NB4 (cell line): ENCODE measurements at regions not wholly inside any gene's neighbourhood (a gene's known extent, or its start where the extent isn't known, plus 50 kb on each side); places are given as distances from the start of the nearest gene placed in this dataset.

ENCODE experiments used
- DNase-seq: peaks from one replicate; pipeline ENCODE4 v3.0.0; 2010; ENCODE audit warnings: low read depth
- H3K4me3 ChIP-seq: one replicate; pipeline ENCODE4 v1.5.1; 2011; ENCODE audit warnings: mild to moderate bottlenecking, low read depth, low read length, moderate library complexity
- CTCF ChIP-seq: IDR thresholded peaks from one replicate; pipeline ENCODE4 v1.5.1; 2012; ENCODE audit warnings: low read depth, low read length
- MAX ChIP-seq: IDR thresholded peaks from 2 replicates; pipeline ENCODE4 v1.6.1; 2011; ENCODE audit warnings: low read depth, low read length
- MYC ChIP-seq: IDR thresholded peaks from 2 replicates; pipeline ENCODE4 v1.6.1; 2011; ENCODE audit warnings: low read depth, low read length
- POLR2A ChIP-seq: IDR thresholded peaks from 2 replicates; pipeline ENCODE4 v1.6.1; 2011; ENCODE audit warnings: mild to moderate bottlenecking; ENCODE audit not compliant: insufficient read length; ENCODE audit errors: extremely low read depth

- DNase-seq, result no peak
- no peak overlapping the region for H3K4me3 ChIP-seq
- TF ChIP-seq POLR2A (no peak), MYC (no peak), CTCF (no peak), MAX (no peak)
Observed at GRCh38 chr2:177320596-177320995, 56.1 kb upstream of the NFE2L2 start.

- no peak overlapping the region for H3K4me3 ChIP-seq
- DNase-seq, result no peak
- TF ChIP-seq MYC (no peak), POLR2A (no peak), MAX (no peak), CTCF (no peak)
Observed at GRCh38 chr2:177322801-177323261, 58.3 kb upstream of the NFE2L2 start.

- no peak overlapping the region for H3K4me3 ChIP-seq
- TF ChIP-seq POLR2A (no peak), MYC (no peak), CTCF (no peak), MAX (no peak)
- peak; percentile 16 for DNase-seq
Observed at GRCh38 chr2:177324797-177325196, 60.3 kb upstream of the NFE2L2 start.

GRCh38 chr2:177325554-177325953, 61.0 kb upstream of the NFE2L2 start:
- DNase-seq, result no peak
- TF ChIP-seq CTCF (no peak), POLR2A (no peak), MAX (no peak), MYC (no peak)

GRCh38 chr2:177326005-177326404, 61.5 kb upstream of the NFE2L2 start:
- no peak for TF ChIP-seq POLR2A
- TF ChIP-seq CTCF, result no peak
- TF ChIP-seq MYC, result no peak
- no peak for TF ChIP-seq MAX
- no peak for DNase-seq
- H3K4me3 ChIP-seq, result no peak overlapping the region

More at GRCh38 chr2:177325554-177325953, 61.0 kb upstream of the NFE2L2 start:
- no peak overlapping the region for H3K4me3 ChIP-seq
